ENCODE measurements at regions not wholly inside any gene's neighbourhood (a gene's known extent, or its start where the extent isn't known, plus 50 kb on each side); places are given as distances from the start of the nearest gene placed in this dataset.
"Not testable (repeated sequence)": the region's sequence is repeated elsewhere in the genome, so short reads cannot be mapped to it uniquely, and the experiment has no call there.

DNA sequence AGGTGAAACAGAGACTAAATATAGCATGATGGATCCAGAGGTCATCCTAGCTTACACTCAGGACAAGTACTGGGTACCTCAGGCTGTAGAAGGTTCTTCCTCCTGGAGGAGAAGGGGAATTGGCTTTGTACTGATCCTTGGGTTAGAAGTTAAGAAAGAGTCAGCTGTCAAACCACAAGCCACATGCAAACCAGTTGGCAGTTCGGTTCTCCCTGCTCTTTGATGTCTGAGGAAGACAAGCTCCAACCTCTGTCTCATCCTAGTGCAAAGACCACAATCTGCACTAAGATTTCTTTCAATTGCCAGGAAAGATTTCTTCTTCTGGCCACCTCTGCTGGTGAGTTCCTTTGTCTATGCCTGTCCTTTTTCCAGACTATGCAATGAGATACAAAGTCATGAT, 203.8 kb downstream of the ATP6V0E2 start:
- DNase-seq, result peak in 1 of 2 donors; percentile 6
- H3K4me1 Mint-ChIP-seq; H3K36me3 ChIP-seq (ENCODE audit: control insufficient read depth, insufficient read depth, low read length); ATAC-seq; H3K27ac ChIP-seq (ENCODE audit: low read length); H3K36me3 Mint-ChIP-seq; H3K27ac Mint-ChIP-seq; H3K4me1 ChIP-seq (ENCODE audit: control insufficient read depth, insufficient read depth, low read length); H3K9me3 ChIP-seq (ENCODE audit: control insufficient read depth, insufficient read depth, low read length); H3K27me3 ChIP-seq (ENCODE audit: control insufficient read depth, insufficient read depth, low read length); H3K4me3 ChIP-seq (ENCODE audit: low read length); H3K27me3 Mint-ChIP-seq (ENCODE audit: low read depth in 2 of 2); intact Hi-C loops (cut with micrococcal nuclease); H3K4me3 Mint-ChIP-seq; H3K9me3 Mint-ChIP-seq: not testable (repeated sequence)
- 0% methylated on average over 1 of the region's 1 CpG for WGBS (ENCODE audit: insufficient coverage)

DNA sequence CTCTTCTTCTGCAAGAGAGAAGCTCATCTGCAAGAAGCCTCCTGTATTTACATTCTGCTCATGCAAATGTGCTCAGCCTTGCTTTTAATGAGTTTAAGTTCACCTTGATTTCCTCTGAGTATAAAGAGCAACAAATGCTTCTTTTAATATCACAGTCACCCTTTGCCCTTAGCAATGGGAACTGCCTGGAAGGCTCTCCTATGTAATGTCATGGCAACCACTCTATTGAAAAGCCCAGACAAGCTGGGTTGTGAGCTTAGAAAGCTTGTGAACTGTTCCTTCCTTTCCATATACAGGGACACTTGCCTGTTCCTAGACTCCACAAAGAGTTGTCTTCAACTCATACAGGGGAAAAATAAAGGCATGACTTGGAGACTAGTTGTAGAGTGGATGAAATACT, 208.1 kb downstream of the ATP6V0E2 start:
- H3K27me3 ChIP-seq (ENCODE audit: control insufficient read depth, insufficient read depth, low read length); ATAC-seq; H3K9me3 ChIP-seq (ENCODE audit: control insufficient read depth, insufficient read depth, low read length); H3K9me3 Mint-ChIP-seq; DNase-seq; H3K4me3 Mint-ChIP-seq; H3K4me1 Mint-ChIP-seq; H3K36me3 Mint-ChIP-seq; H3K27ac ChIP-seq (ENCODE audit: low read length); H3K27ac Mint-ChIP-seq; intact Hi-C loops (cut with micrococcal nuclease); H3K4me3 ChIP-seq (ENCODE audit: low read length); H3K4me1 ChIP-seq (ENCODE audit: control insufficient read depth, insufficient read depth, low read length); H3K36me3 ChIP-seq (ENCODE audit: control insufficient read depth, insufficient read depth, low read length): not testable (repeated sequence)
- peaks cover 7 to 17% of the 10 kb centered on the region in 2 donors for H3K27me3 Mint-ChIP-seq (ENCODE audit: low read depth in 2 of 2)

DNA sequence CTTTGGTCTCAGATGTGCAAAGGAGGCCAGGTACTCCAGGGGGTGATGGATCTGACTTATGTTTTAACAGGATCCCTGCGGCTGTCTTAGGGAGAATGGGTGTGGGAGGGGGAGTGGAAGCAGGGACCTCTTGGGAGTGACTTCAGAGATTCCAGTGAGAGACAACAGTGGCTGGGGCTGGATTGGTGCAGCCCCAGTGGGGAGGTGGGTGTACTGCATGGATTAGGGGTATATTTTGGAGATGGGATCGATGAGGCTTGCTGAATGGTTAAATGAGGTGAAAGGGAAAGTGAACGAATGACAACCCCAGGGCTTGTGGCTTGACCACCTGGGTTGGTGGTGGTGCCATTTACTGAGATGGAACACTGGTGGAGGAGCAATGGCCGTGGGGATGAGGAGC, 211.0 kb downstream of the ATP6V0E2 start:
- H3K9me3 ChIP-seq (ENCODE audit: control insufficient read depth, insufficient read depth, low read length); intact Hi-C loops (cut with micrococcal nuclease); H3K36me3 Mint-ChIP-seq; H3K27me3 ChIP-seq (ENCODE audit: control insufficient read depth, insufficient read depth, low read length); H3K9me3 Mint-ChIP-seq; H3K27ac Mint-ChIP-seq; H3K4me1 ChIP-seq (ENCODE audit: control insufficient read depth, insufficient read depth, low read length); H3K27ac ChIP-seq (ENCODE audit: low read length); H3K4me3 Mint-ChIP-seq; H3K4me1 Mint-ChIP-seq; DNase-seq; ATAC-seq; H3K4me3 ChIP-seq (ENCODE audit: low read length); H3K36me3 ChIP-seq (ENCODE audit: control insufficient read depth, insufficient read depth, low read length): not testable (repeated sequence)
- H3K27me3 Mint-ChIP-seq (ENCODE audit: low read depth in 2 of 2), result peaks cover 7 to 18% of the 10 kb centered on the region in 2 donors
- WGBS (ENCODE audit: insufficient coverage), result 80% methylated on average over 3 of the region's 4 CpGs

DNA sequence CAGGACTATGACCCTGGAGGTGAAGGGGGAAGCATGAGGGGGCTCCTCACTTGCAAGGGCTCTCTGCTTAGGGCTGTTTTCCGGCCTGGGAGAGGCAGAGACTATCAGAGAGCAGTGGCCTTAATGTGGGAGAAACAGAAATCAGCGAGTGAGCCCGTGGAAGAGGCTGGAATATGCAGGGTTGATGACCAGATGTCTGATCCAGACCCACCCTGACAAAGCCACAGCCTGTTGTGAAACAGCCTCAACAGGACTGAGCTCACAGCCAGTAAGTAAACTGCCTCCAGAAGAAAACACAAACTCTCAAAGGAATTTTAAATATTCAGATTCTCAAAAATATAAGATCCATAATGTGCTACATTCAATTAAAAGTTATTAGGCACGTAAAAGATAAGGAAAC, 213.7 kb downstream of the ATP6V0E2 start:
- ATAC-seq; H3K4me3 ChIP-seq (ENCODE audit: low read length); H3K4me1 Mint-ChIP-seq; H3K4me1 ChIP-seq (ENCODE audit: control insufficient read depth, insufficient read depth, low read length); H3K27ac ChIP-seq (ENCODE audit: low read length); H3K9me3 Mint-ChIP-seq; intact Hi-C loops (cut with micrococcal nuclease); H3K27me3 ChIP-seq (ENCODE audit: control insufficient read depth, insufficient read depth, low read length); H3K4me3 Mint-ChIP-seq; H3K27ac Mint-ChIP-seq; H3K9me3 ChIP-seq (ENCODE audit: control insufficient read depth, insufficient read depth, low read length); H3K36me3 ChIP-seq (ENCODE audit: control insufficient read depth, insufficient read depth, low read length); DNase-seq; H3K36me3 Mint-ChIP-seq: not testable (repeated sequence)
- peaks cover 0 to 16% of the 10 kb centered on the region in 2 donors for H3K27me3 Mint-ChIP-seq (ENCODE audit: low read depth in 2 of 2)
- 84% methylated on average over 3 of the region's 4 CpGs for WGBS (ENCODE audit: insufficient coverage)

DNA sequence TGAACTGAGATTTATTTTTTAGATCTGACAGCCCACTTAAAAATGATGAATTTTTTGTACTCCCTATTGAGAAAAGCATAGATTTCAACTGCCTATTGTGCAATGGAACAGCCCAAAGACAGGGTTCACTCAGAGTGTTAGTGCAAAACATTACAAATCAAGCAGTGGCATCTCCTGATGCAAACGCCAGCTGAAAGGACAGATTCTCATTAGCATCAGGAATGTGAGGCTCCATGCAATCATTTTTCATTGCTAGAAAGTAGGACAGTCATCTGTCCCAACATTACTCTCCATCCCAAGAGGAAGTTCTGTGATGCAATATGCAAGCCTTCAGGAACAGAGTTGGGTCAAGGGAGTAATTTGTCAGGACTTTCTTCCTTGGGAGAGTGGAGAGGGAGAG, 215.4 kb downstream of the ATP6V0E2 start:
- H3K27ac ChIP-seq (ENCODE audit: low read length); intact Hi-C loops (cut with micrococcal nuclease); H3K27ac Mint-ChIP-seq; H3K9me3 Mint-ChIP-seq; DNase-seq; H3K4me1 ChIP-seq (ENCODE audit: control insufficient read depth, insufficient read depth, low read length); H3K9me3 ChIP-seq (ENCODE audit: control insufficient read depth, insufficient read depth, low read length); H3K36me3 ChIP-seq (ENCODE audit: control insufficient read depth, insufficient read depth, low read length); H3K4me3 Mint-ChIP-seq; H3K27me3 ChIP-seq (ENCODE audit: control insufficient read depth, insufficient read depth, low read length); H3K4me1 Mint-ChIP-seq; H3K36me3 Mint-ChIP-seq; ATAC-seq; H3K4me3 ChIP-seq (ENCODE audit: low read length): not testable (repeated sequence)
- peaks cover 0 to 13% of the 10 kb centered on the region in 2 donors for H3K27me3 Mint-ChIP-seq (ENCODE audit: low read depth in 2 of 2)
- WGBS (ENCODE audit: insufficient coverage), result 89% methylated on average over 1 of the region's 1 CpG

DNA sequence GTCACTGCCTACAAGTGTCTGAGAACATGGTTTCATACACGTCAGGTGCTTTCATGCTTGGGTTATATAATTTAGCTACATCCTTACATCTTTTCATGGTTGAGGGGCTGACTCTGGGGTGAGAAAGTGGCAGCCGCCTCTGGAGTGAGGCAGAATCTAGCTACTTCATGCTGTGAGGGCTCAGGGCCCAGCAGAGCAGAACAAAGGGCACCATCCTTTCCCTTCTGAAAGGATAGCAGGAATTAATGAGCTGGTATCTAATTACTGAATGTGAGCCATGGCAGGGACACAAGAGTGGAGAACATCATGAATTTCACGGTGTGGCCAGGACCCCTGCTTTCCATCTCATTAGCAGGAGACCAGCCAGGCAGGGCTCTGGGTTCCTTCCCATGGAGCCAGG, 217.0 kb downstream of the ATP6V0E2 start:
- H3K27me3 ChIP-seq (ENCODE audit: control insufficient read depth, insufficient read depth, low read length); H3K4me3 ChIP-seq (ENCODE audit: low read length); H3K36me3 ChIP-seq (ENCODE audit: control insufficient read depth, insufficient read depth, low read length); H3K27ac Mint-ChIP-seq; H3K27ac ChIP-seq (ENCODE audit: low read length); H3K4me1 ChIP-seq (ENCODE audit: control insufficient read depth, insufficient read depth, low read length); ATAC-seq; intact Hi-C loops (cut with micrococcal nuclease); H3K4me1 Mint-ChIP-seq; H3K36me3 Mint-ChIP-seq; H3K4me3 Mint-ChIP-seq; H3K9me3 ChIP-seq (ENCODE audit: control insufficient read depth, insufficient read depth, low read length); H3K27me3 Mint-ChIP-seq (ENCODE audit: low read depth in 2 of 2); DNase-seq; H3K9me3 Mint-ChIP-seq: not testable (repeated sequence)
- no CpG with 5 or more reads among the region's 3 CpGs for WGBS (ENCODE audit: insufficient coverage)

DNA sequence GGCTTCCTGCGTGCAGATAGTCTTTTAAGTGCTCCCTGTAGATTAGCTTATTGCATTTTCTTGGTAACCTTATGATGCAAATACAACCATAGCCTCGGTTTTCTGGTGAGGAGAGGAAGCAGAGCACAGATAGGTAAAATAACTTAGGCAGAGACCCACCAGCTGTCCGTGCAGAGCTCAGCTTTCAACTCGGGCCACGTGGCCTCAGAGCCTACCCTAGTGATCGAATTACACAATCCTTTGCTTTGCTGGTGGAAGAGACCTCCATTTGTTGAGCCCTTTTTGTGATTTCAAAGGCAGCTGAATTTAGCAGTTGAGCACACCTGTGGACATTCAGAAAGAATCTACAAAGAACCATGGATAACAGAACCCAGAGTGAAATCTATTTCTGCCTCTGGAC, 220.1 kb downstream of the ATP6V0E2 start:
- DNase-seq; H3K27me3 ChIP-seq (ENCODE audit: control insufficient read depth, insufficient read depth, low read length); H3K36me3 Mint-ChIP-seq; H3K4me1 Mint-ChIP-seq; H3K4me3 Mint-ChIP-seq; intact Hi-C loops (cut with micrococcal nuclease); H3K4me1 ChIP-seq (ENCODE audit: control insufficient read depth, insufficient read depth, low read length); H3K27ac ChIP-seq (ENCODE audit: low read length); ATAC-seq; H3K36me3 ChIP-seq (ENCODE audit: control insufficient read depth, insufficient read depth, low read length); H3K9me3 ChIP-seq (ENCODE audit: control insufficient read depth, insufficient read depth, low read length); H3K9me3 Mint-ChIP-seq; H3K27me3 Mint-ChIP-seq (ENCODE audit: low read depth in 2 of 2); H3K27ac Mint-ChIP-seq; H3K4me3 ChIP-seq (ENCODE audit: low read length): not testable (repeated sequence)
- 91% methylated on average over 5 of the region's 6 CpGs for WGBS (ENCODE audit: insufficient coverage)

DNA sequence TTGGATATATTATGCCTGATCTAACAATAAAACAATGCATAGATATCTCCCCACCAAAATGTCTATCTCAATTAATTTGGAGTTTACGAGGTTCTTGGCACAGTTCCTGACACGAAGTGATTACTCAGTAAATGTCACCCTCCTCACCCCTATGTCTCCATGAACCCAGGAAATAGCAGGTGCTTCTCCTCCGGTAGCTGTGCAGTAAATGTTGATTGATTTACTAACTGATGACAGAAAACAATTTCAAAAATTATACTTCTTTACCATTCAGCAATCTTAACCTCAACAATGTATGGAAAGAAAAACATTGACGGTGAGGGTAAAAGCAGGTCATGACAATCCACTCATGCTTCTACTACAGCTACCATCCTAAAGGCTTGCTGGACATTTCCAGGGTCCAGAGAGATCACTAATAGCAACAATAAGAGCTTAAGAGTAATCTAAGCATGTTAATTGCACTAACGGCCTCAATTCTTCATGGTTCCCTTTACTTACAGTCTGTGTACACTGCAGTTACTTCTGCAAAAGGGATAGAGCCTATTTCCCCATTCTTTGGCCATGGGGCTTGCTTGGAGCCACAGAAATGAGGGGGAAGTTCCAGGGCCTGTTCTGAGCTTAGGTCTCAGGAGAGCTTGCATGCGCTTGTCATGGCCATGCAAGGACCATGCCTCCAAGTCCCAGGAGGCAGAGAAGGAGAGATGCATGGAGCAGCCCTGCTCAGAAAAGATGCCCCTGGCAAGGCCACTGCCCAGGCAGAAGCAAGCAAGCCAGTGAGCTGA, 222.6 kb downstream of the ATP6V0E2 start:
- H3K27ac ChIP-seq (ENCODE audit: low read length); intact Hi-C loops (cut with micrococcal nuclease); H3K9me3 Mint-ChIP-seq; H3K36me3 Mint-ChIP-seq; H3K4me1 ChIP-seq (ENCODE audit: control insufficient read depth, insufficient read depth, low read length); H3K4me3 ChIP-seq (ENCODE audit: low read length); H3K4me1 Mint-ChIP-seq; H3K27me3 ChIP-seq (ENCODE audit: control insufficient read depth, insufficient read depth, low read length); H3K27me3 Mint-ChIP-seq (ENCODE audit: low read depth in 2 of 2); H3K4me3 Mint-ChIP-seq; H3K27ac Mint-ChIP-seq; H3K36me3 ChIP-seq (ENCODE audit: control insufficient read depth, insufficient read depth, low read length); DNase-seq; H3K9me3 ChIP-seq (ENCODE audit: control insufficient read depth, insufficient read depth, low read length): not testable (repeated sequence)
- WGBS (ENCODE audit: insufficient coverage), result 78% methylated on average over 6 of the region's 6 CpGs
- peak in 1 of 3 donors; percentile 30 for ATAC-seq

All from natural killer cell (primary cell).